HepG2 (cell line): ENCODE measurements at regions not wholly inside any gene's neighbourhood (a gene's known extent, or its start where the extent isn't known, plus 50 kb on each side); places are given as distances from the start of the nearest gene placed in this dataset.

Experiments
- ATAC-seq: fragments of 200-7000 bp; cut with Tn5 transposase; 3 replicates; pipeline ENCODE4 v1.9.1; 2020; ENCODE audit warnings: mild to moderate bottlenecking, moderate library complexity
- BruUV-seq: library from RNA; stranded (reverse); fragments of 400-500 nt; replicated peaks from 2 replicates; lab custom pipeline; 2021; lab: Mats Ljungman, UMichigan
- CTCF ChIA-PET: fragments of 300-600 bp; formaldehyde crosslinking; extraction: SDS; loops from one replicate; lab custom pipeline; 2021; ENCODE audit warnings: low total read pairs, inconsistent platforms, low intra/inter-chr PET ratio; lab: Yijun Ruan, JAX
- POLR2A ChIA-PET: fragments of 350-600 bp; sonication (Branson Sonifier 250); formaldehyde crosslinking; loops from one replicate; lab custom pipeline; 2020; ENCODE audit warnings: antibody characterized with exemption, inconsistent platforms; lab: Yijun Ruan, JAX
- DNase-seq: peaks from one replicate; pipeline ENCODE4 v3.0.0-alpha.2; 2015; ENCODE audit warnings: low spot score
- FAIRE-seq: peaks from 3 replicates; lab custom pipeline; 2011; peaks lifted over from hg19 to GRCh38; lab: Jason Lieb, UNC
- H2AFZ ChIP-seq: one replicate; pipeline ENCODE4 v1.6.1; 2011; ENCODE audit warnings: low read length, inconsistent platforms
- H3K27ac ChIP-seq: fragments of 300-600 bp; 3 replicates; pipeline ENCODE4 v1.8.0; 2011; ENCODE audit warnings: mixed run types, mild to moderate bottlenecking, mixed read lengths, low read length, inconsistent platforms; ENCODE audit not compliant: insufficient read depth; ENCODE audit errors: extremely low read length
- H3K27me3 ChIP-seq, 2 experiments: fragments of 200-600 bp in 1 of 2; 2 replicates in 1 of 2; 3 replicates in 1 of 2; pipeline versions ENCODE4 v1.6.0 to v1.8.0; 2011; ENCODE audit warnings: low read length in 2 of 2, mild to moderate bottlenecking in 2 of 2, moderate library complexity in 2 of 2, inconsistent platforms in 1 of 2; ENCODE audit not compliant: insufficient read depth in 2 of 2, control insufficient read depth in 1 of 2
- H3K36me3 ChIP-seq, 2 experiments: fragments of 200-600 bp in 1 of 2; replicated peaks in 1 of 2; 2 replicates in 1 of 2; 3 replicates in 1 of 2; pipeline versions ENCODE4 v1.5.1 to v1.8.0; 2011; ENCODE audit warnings: low read length in 2 of 2, inconsistent platforms in 1 of 2; ENCODE audit not compliant: insufficient read depth in 2 of 2, control insufficient read depth in 1 of 2
- H3K4me1 ChIP-seq: 2 replicates; pipeline ENCODE4 v1.5.1; 2012; ENCODE audit warnings: low read length, inconsistent platforms; ENCODE audit not compliant: insufficient read depth
- H3K4me2 ChIP-seq: 2 replicates; pipeline ENCODE4 v1.6.0; 2011; ENCODE audit warnings: low read depth, low read length, inconsistent platforms
- H3K4me3 ChIP-seq, 3 experiments: fragments of 200-600 bp in 1 of 3; sonication (generic), shearing (Covaris generic) in 1 of 3; replicated peaks in 1 of 3; 2 replicates each; pipeline ENCODE4 v1.5.1; 2011 to 2016; ENCODE audit warnings: low read length in 3 of 3, inconsistent platforms in 2 of 3, low read depth in 2 of 3, mild to moderate bottlenecking in 2 of 3, control low read depth in 1 of 3, mixed read lengths in 1 of 3; ENCODE audit not compliant: insufficient read depth in 1 of 3
- H3K79me2 ChIP-seq: one replicate; pipeline ENCODE4 v1.6.1; 2011; ENCODE audit warnings: low read length, inconsistent platforms; ENCODE audit not compliant: insufficient read depth
- H3K9ac ChIP-seq: 2 replicates; pipeline ENCODE4 v1.6.0; 2011; ENCODE audit warnings: mild to moderate bottlenecking, low read depth, low read length, inconsistent platforms; ENCODE audit not compliant: insufficient read depth
- H3K9me3 ChIP-seq: 2 replicates; pipeline ENCODE4 v1.5.1; 2012; ENCODE audit warnings: mild to moderate bottlenecking, low read length
- H4K20me1 ChIP-seq: 2 replicates; pipeline ENCODE4 v1.6.0; 2011; ENCODE audit warnings: inconsistent platforms, mild to moderate bottlenecking, low read length, moderate library complexity; ENCODE audit not compliant: insufficient read depth
- AFF4 ChIP-seq: sonication (generic); formaldehyde crosslinking; IDR thresholded peaks from 2 replicates; pipeline ENCODE4 v1.4.0; 2020; ENCODE audit warnings: missing genetic modification reagents
- BRD4 ChIP-seq: sonication (generic); formaldehyde crosslinking; IDR thresholded peaks from 2 replicates; pipeline ENCODE4 v1.4.0; 2020; ENCODE audit warnings: missing genetic modification reagents
- ELF3 ChIP-seq: IDR thresholded peaks from 2 replicates; pipeline ENCODE4 v1.6.1; 2016; ENCODE audit warnings: missing genetic modification reagents, missing compliant biosample characterization
- FIP1L1 ChIP-seq: fragments of 200-400 bp; formaldehyde crosslinking; IDR thresholded peaks from 2 replicates; pipeline ENCODE4 v1.6.1; 2018; ENCODE audit warnings: low read depth, mild to moderate bottlenecking, low read length, moderate library complexity, borderline replicate concordance; ENCODE audit not compliant: insufficient read depth
- HNRNPLL ChIP-seq: fragments of 200-400 bp; formaldehyde crosslinking; IDR thresholded peaks from 2 replicates; pipeline ENCODE4 v1.6.1; 2017; ENCODE audit warnings: mild to moderate bottlenecking, low read depth, low read length; ENCODE audit not compliant: poor library complexity, severe bottlenecking
- MBD4 ChIP-seq: IDR thresholded peaks from 2 replicates; pipeline ENCODE4 v1.6.1; 2012; ENCODE audit warnings: low read length, inconsistent platforms, borderline replicate concordance
- NFIC ChIP-seq: IDR thresholded peaks from 2 replicates; pipeline ENCODE4 v1.6.1; 2012; ENCODE audit warnings: mild to moderate bottlenecking, low read length, inconsistent platforms
- TBX2 ChIP-seq: sonication (generic); formaldehyde crosslinking; IDR thresholded peaks from 2 replicates; pipeline ENCODE4 v1.5.0; 2020; ENCODE audit warnings: missing genetic modification reagents, mild to moderate bottlenecking, borderline replicate concordance
- THAP7 ChIP-seq: sonication (generic); formaldehyde crosslinking; IDR thresholded peaks from 2 replicates; pipeline ENCODE4 v1.8.1; 2023; ENCODE audit warnings: mild to moderate bottlenecking, missing genetic modification reagents
- ZBTB10 ChIP-seq: sonication (generic); formaldehyde crosslinking; IDR thresholded peaks from 2 replicates; pipeline ENCODE4 v1.4.0; 2020; ENCODE audit warnings: missing genetic modification reagents, borderline replicate concordance
- ZFP36L1 ChIP-seq: sonication (generic); formaldehyde crosslinking; IDR thresholded peaks from 2 replicates; pipeline ENCODE4 v1.8.0; 2022; ENCODE audit warnings: mild to moderate bottlenecking, missing genetic modification reagents, moderate library complexity
- ZKSCAN5 ChIP-seq: sonication (generic); formaldehyde crosslinking; IDR thresholded peaks from 2 replicates; pipeline ENCODE4 v1.5.1; 2020; ENCODE audit warnings: mild to moderate bottlenecking, missing genetic modification reagents
- ZNF547 ChIP-seq: sonication (generic); formaldehyde crosslinking; IDR thresholded peaks from 2 replicates; pipeline ENCODE4 v1.5.1; 2020; ENCODE audit warnings: mild to moderate bottlenecking, missing genetic modification reagents
- ZNF704 ChIP-seq: sonication (generic); formaldehyde crosslinking; IDR thresholded peaks from 2 replicates; pipeline ENCODE4 v1.8.1; 2023; ENCODE audit warnings: mild to moderate bottlenecking, inconsistent platforms, moderate library complexity, missing genetic modification reagents, borderline replicate concordance
- WGBS: methylation state at CpG from one replicate; pipeline ENCODE4 v1.1.6; 2017; ENCODE audit warnings: low lambda C conversion rate; 5-methylcytosine and 5-hydroxymethylcytosine counted together
- in situ Hi-C: cut with HindIII; loops from 2 replicates; pipeline ENCODE4 v1.10.0; 2017; ENCODE audit warnings: low pct_unique_long_range_greater_than_20kb; ENCODE audit not compliant: extremely low pct_ligation_motif_present
- intact Hi-C: fragments of 100-400 bp; cut with micrococcal nuclease; formaldehyde crosslinking; loops from one replicate; pipeline ENCODE4 v1.10.0; 2022; ENCODE audit not compliant: unreplicated experiment

- no peak for ATAC-seq
- ChIA-PET POLR2A (no interaction called here), CTCF (no interaction called here)
- in situ Hi-C loops, result no loop called here
- H3K4me3 ChIP-seq, result no peak overlapping the region
- no peaks in the 10 kb centered on the region for H3K27me3 ChIP-seq
- peaks cover 11% of the 10 kb centered on the region for H3K4me1 ChIP-seq
- no peak overlapping the region for H3K4me2 ChIP-seq
- intact Hi-C loops, result loop anchor here (10.0 kb wide), 1 partner anchor 384 kb away; no protein-coding TSS in a partner anchor
- H3K79me2 ChIP-seq, result no peaks in the 10 kb centered on the region
- no peak for DNase-seq
- no peak overlapping the region for H3K27ac ChIP-seq
- BruUV-seq, result no TSS peak
- H3K9ac ChIP-seq, result no peak overlapping the region
- no peaks in the 10 kb centered on the region for H4K20me1 ChIP-seq
- H3K36me3 ChIP-seq, result no peaks in the 10 kb centered on the region
- H2AFZ ChIP-seq, result no peak overlapping the region
- FAIRE-seq, result no peak
- H3K9me3 ChIP-seq, result no peaks in the 10 kb centered on the region
- WGBS, result 68% methylated on average over 2 of the region's 2 CpGs
- TF ChIP-seq ZFP36L1 (CRISPR knock-in tag) (no peak), ZNF547 (CRISPR knock-in tag) (no peak), ELF3 (no peak), HNRNPLL (no peak), NFIC (no peak), BRD4 (CRISPR knock-in tag) (no peak), FIP1L1 (no peak), MBD4 (no peak), ZBTB10 (no peak), THAP7 (CRISPR knock-in tag) (no peak), TBX2 (CRISPR knock-in tag) (no peak), AFF4 (CRISPR knock-in tag) (no peak), ZKSCAN5 (CRISPR knock-in tag) (no peak), ZNF704 (no peak)
These were observed 394.9 kb downstream of the RPS24 start for GRCh38 chr10:78428579-78428978.
